Right cardiac atrium (tissue), 5 donors: ENCODE measurements at regions not wholly inside any gene's neighbourhood (a gene's known extent, or its start where the extent isn't known, plus 50 kb on each side); places are given as distances from the start of the nearest gene placed in this dataset.
"Not testable (repeated sequence)": the region's sequence is repeated elsewhere in the genome, so short reads cannot be mapped to it uniquely, and the experiment has no call there.

ENCODE experiments used
- ATAC-seq, 2 donors: fragments of 200-7000 bp; cut with Tn5 transposase; one replicate each; pipeline versions ENCODE4 v1.8.0 to v1.9.1; 2020; ENCODE audit warnings: moderate library complexity in 2 of 2, mild to moderate bottlenecking in 1 of 2
- DNase-seq, 3 donors: peaks; one replicate each; pipeline ENCODE4 v3.0.0-alpha.2; 2020
- H3K27ac ChIP-seq: one replicate; pipeline ENCODE4 v1.5.1; 2013; ENCODE audit warnings: mild to moderate bottlenecking, low read length, control low read depth, moderate library complexity
- H3K27me3 ChIP-seq: one replicate; pipeline ENCODE4 v1.6.1; 2013; ENCODE audit not compliant: control insufficient read depth, insufficient read depth
- H3K4me1 ChIP-seq: one replicate; pipeline ENCODE4 v1.6.1; 2013; ENCODE audit warnings: low read length; ENCODE audit not compliant: control insufficient read depth, insufficient read depth
- H3K4me3 ChIP-seq: one replicate; pipeline ENCODE4 v1.5.1; 2013; ENCODE audit warnings: low read length, control low read depth
- H3K9me3 ChIP-seq: one replicate; pipeline ENCODE4 v1.6.1; 2013; ENCODE audit warnings: low read length; ENCODE audit not compliant: control insufficient read depth
- WGBS: extraction: QIAGEN DNeasy Blood & Tissue Kit; methylation state at CpG from one replicate; pipeline ENCODE4 v1.1.7; 2013; 5-methylcytosine and 5-hydroxymethylcytosine counted together
- intact Hi-C, 4 donors: fragments of 100-400 bp; cut with DNase I; formaldehyde crosslinking; loops; one replicate each; pipeline versions ENCODE4 v1.11.0 to v1.14.0; 2022 to 2023
- donor health status: healthy with polysubstance abuse.
- donor health status: DM: no; HTN: yes; CAD: no.
- donor health status: DM: no; HTN: no; CAD: no.
- donor health status: DM: no; HTN: yes; CAD: no; lungs with severe emphysema.
- donor health status: DM: yes; HTN: yes; CAD: no.

GRCh38 chr6:109252261-109253041 is 129.8 kb downstream of the CD164 start:
- Histone ChIP-seq H3K27ac (no peak overlapping the region), H3K4me1 (no peaks in the 10 kb centered on the region), H3K27me3 (no peaks in the 10 kb centered on the region), H3K4me3 (no peak overlapping the region), H3K9me3 (no peaks in the 10 kb centered on the region)
- ATAC-seq (no peak), DNase-seq (no peak)
- 62% methylated on average over 3 of the region's 3 CpGs for WGBS
- intact Hi-C loops, result no loop called here

GRCh38 chr6:109251839-109252238 is 130.4 kb downstream of the CD164 start:
- DNase-seq, result no peak
- intact Hi-C loops, result no loop called here
- Histone ChIP-seq H3K27ac (no peak overlapping the region), H3K4me3 (no peak overlapping the region), H3K9me3 (no peaks in the 10 kb centered on the region), H3K4me1 (no peaks in the 10 kb centered on the region), H3K27me3 (no peaks in the 10 kb centered on the region)
- no peak for ATAC-seq

DNA sequence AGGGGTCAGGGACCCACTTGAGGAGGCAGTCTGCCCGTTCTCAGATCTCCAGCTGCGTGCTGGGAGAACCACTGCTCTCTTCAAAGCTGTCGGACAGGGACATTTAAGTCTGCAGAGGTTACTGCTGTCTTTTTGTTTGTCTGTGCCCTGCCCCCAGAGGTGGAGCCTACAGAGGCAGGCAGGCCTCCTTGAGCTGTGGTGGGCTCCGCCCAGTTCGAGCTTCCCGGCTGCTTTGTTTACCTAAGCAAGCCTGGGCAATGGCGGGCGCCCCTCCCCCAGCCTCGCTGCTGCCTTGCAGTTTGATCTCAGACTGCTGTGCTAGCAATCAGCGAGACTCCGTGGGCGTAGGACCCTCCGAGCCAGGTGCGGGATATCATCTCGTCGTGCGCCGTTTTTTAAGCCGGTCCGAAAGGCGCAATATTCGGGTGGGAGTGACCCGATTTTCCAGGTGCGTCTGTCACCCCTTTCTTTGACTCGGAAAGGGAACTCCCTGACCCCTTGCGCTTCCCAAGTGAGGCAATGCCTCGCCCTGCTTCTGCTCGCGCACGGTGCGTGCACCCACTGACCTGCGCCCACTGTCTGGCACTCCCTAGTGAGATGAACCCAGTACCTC is 131.6 kb downstream of the CD164 start:
- ATAC-seq, H3K27me3 ChIP-seq, H3K27ac ChIP-seq, H3K4me3 ChIP-seq, intact Hi-C loops, H3K9me3 ChIP-seq, DNase-seq, H3K4me1 ChIP-seq: not testable (repeated sequence)
- WGBS, result 81% methylated on average over 23 of the region's 32 CpGs

DNA sequence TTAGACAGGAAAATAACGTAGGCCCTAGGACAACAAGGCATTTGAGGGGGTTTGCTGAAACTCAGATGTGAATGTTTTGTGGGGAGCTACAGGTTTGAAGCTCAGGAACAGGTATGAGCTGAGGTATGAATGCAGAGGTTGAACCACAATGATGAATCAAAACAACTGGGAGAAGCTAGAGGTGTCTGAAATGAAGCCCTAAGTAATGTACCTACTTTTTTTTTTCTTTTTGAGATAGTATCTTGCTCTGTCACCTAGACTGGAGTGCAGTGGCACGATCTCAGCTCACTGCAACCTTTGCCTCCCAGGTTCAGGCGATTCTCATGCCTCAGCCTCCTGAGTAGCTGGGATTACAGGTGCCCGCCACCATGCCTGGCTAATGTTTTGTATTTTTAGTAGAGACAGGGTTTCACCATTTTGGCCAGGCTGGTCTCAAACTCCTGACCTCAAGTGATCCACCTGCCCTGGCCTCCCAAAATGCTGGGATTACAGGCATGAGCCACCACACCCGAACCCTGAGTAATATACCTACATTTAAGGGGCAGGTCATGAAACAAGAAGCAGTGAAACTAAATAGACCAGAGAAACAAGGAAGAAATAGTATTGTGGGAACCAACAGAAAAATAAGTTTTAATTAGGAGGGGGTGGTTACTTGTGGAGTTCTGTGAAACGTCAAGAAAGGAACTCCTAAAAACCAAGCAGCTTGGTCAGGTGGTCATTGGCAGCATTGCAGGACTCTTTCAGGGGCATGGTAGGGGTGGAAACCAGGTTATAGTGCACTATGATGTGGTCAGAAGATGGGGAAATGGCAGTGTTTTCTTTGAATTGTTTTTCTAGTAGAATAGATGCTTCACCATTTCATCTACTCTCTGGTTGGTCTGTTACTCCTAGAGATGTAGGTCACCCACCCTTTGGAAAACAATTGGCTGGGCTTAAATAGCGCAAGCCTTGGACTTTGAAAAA is 138.1 kb downstream of the CD164 start:
- WGBS, result 80% methylated on average over 7 of the region's 7 CpGs
- H3K27ac ChIP-seq, result no peak overlapping the region
- H3K27me3 ChIP-seq, result no peaks in the 10 kb centered on the region
- H3K4me3 ChIP-seq, result no peak overlapping the region
- no peaks in the 10 kb centered on the region for H3K9me3 ChIP-seq
- ATAC-seq (no peak), DNase-seq (no peak)
- H3K4me1 ChIP-seq, result no peaks in the 10 kb centered on the region
- intact Hi-C loops, result no loop called here

DNA sequence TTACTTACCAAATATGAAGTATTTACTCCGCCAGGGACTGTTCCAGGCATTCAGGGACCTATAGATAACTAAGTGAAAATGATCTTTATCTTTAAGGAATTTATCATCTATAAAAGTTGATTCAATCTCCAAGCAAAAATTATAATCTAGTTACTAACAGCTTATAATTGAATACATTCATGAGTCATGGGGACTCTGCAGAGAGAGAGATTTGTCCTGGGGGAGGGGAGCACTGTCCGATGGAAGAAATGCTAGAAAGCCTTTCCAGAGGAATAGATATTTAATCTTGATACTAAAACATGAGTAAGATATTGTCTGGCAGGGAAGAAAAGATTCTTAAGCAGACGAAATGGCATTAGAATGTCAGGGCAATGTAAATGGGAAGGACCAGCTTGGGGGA is 139.3 kb downstream of the CD164 start:
- Histone ChIP-seq H3K4me3 (no peak overlapping the region), H3K27me3 (no peaks in the 10 kb centered on the region), H3K4me1 (peaks cover 2% of the 10 kb centered on the region), H3K27ac (no peak overlapping the region), H3K9me3 (no peaks in the 10 kb centered on the region)
- intact Hi-C loops, result no loop called here
- 88% methylated on average over 3 of the region's 3 CpGs for WGBS
- ATAC-seq (no peak), DNase-seq (no peak)

GRCh38 chr6:109242029-109242428 is 140.2 kb downstream of the CD164 start:
- Histone ChIP-seq H3K27me3 (no peaks in the 10 kb centered on the region), H3K27ac (no peak overlapping the region), H3K4me3 (no peak overlapping the region), H3K9me3 (no peaks in the 10 kb centered on the region), H3K4me1 (peaks cover 2% of the 10 kb centered on the region)
- DNase-seq, result no peak
- intact Hi-C loops, result no loop called here
- 85% methylated on average over 2 of the region's 2 CpGs for WGBS
- no peak for ATAC-seq

GRCh38 chr6:109241199-109241598 is 141.1 kb downstream of the CD164 start:
- H3K4me3 ChIP-seq, result no peak overlapping the region
- H3K4me1 ChIP-seq, result peaks cover 6% of the 10 kb centered on the region
- intact Hi-C loops, result no loop called here
- no peaks in the 10 kb centered on the region for H3K27me3 ChIP-seq
- H3K9me3 ChIP-seq, result no peaks in the 10 kb centered on the region
- WGBS, result 82% methylated on average over 2 of the region's 2 CpGs
- ATAC-seq (no peak), DNase-seq (no peak)
- no peak overlapping the region for H3K27ac ChIP-seq

DNA sequence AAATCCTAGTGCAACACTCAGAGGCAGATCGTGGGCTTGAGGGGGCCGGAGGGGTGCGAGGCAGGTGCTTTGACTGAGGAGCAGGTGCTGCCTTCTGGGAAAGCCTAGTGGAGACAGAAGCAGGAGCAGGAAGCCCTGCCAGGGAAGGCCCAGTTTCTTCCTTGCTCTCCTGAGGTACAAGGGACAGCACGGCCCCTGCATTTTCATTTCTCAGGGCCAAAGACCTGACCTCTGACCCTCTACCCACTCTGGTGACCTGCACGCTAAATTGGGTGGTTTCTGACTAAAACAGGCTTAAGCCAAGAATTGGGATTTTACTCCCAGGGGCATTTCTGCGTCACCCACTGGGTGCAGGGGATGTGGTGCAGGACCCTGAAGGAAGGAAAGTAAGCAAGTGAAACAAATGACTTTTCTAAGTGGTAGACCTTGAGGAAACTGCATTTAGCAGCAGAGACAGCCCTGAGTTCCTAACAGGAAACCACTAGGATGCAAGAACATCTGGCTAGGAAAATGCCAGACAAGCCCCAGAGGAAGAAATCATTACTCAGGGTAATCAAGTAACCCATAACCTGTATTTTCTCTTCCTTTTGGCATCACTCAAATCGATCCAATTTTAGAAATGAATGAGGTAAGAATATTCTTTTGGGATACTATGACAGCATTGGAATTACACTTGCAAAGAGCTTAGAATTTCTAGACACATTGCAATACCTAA is 141.7 kb downstream of the CD164 start:
- intact Hi-C loops, result no loop called here
- Histone ChIP-seq H3K4me3 (no peak overlapping the region), H3K9me3 (no peaks in the 10 kb centered on the region), H3K4me1 (peaks cover 6% of the 10 kb centered on the region), H3K27ac (no peak overlapping the region), H3K27me3 (no peaks in the 10 kb centered on the region)
- no peak for ATAC-seq
- WGBS, result 56% methylated on average over 7 of the region's 7 CpGs
- no peak for DNase-seq

GRCh38 chr6:109239651-109240321 is 142.5 kb downstream of the CD164 start:
- no peaks in the 10 kb centered on the region for H3K27me3 ChIP-seq
- no peaks in the 10 kb centered on the region for H3K9me3 ChIP-seq
- peaks cover 6% of the 10 kb centered on the region for H3K4me1 ChIP-seq
- WGBS, result 48% methylated on average over 9 of the region's 9 CpGs
- ATAC-seq (peak; percentile 75 to 84), DNase-seq (peak; percentile 71 to 74 (median 73))
- peak overlapping the region; percentile 55 for H3K27ac ChIP-seq
- no peak overlapping the region for H3K4me3 ChIP-seq
- intact Hi-C loops, result no loop called here

DNA sequence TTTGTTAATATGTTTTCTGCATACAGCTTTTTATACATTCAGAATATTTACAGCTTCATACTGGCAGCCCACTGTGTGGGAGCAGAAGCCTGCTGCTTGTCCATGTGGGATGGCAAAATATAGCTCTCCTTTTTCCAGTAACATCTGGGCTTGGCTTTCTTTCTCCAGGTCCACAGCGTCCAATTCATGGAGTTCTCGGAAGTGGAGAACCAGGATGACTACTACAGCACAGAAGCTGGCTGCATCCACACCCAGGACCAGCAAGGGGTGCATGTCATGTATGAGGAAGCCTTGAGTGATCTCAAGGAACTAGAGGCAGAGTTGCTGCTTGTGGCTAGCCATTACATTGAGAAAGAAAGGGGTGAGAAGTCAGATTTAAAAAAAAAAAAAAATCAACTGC is 143.1 kb downstream of the CD164 start:
- WGBS, result 76% methylated on average over 2 of the region's 2 CpGs
- Histone ChIP-seq H3K27ac (peak overlapping the region; percentile 43), H3K27me3 (no peaks in the 10 kb centered on the region), H3K4me3 (no peak overlapping the region), H3K9me3 (no peaks in the 10 kb centered on the region), H3K4me1 (peaks cover 6% of the 10 kb centered on the region)
- ATAC-seq (peak; percentile 41 to 53), DNase-seq (peak in 1 of 3 donors; percentile 42)
- intact Hi-C loops, result no loop called here
